ENCODE measurements at regions not wholly inside any gene's neighbourhood (a gene's known extent, or its start where the extent isn't known, plus 50 kb on each side); places are given as distances from the start of the nearest gene placed in this dataset.

DNA sequence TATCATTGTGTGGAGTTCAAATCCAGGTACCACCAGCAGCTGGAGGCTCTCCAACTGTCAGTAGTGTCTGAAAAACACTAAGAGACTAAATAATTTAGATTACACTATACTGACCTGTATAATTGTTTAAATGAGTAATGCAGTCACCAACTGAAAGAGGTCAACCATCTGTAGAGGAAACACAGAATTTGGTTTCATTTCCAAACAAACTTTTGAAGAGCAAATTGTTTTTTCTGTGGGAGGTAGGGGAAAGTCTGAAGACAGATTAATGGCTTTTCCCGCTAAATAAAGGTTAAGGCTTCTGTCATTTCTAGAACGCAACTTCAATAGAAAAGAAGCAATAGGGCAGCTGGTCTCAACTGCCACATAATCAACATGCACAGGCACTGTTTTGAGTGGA lies 462.6 kb downstream of the PRKD1 start:
- no peak for DNase-seq

DNA sequence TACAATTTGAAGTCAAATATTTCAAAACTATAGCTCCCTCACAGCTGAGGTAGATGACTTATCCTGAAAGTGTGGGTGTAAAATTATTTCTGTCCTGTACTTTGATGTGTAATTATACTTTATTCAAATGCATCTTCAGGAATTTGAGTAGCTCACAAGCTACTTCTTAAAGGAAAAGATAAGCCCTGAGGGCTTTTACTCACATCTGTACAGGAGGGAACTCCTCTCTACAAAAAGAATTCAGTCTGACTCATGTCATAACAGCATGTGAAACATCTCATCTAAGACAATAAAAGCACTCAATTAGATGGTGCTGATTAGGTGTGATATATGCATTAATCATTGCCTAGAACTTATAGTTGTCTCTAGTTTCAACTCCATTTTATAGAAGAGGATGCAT lies 452.0 kb downstream of the PRKD1 start:
- DNase-seq = no peak

DNA sequence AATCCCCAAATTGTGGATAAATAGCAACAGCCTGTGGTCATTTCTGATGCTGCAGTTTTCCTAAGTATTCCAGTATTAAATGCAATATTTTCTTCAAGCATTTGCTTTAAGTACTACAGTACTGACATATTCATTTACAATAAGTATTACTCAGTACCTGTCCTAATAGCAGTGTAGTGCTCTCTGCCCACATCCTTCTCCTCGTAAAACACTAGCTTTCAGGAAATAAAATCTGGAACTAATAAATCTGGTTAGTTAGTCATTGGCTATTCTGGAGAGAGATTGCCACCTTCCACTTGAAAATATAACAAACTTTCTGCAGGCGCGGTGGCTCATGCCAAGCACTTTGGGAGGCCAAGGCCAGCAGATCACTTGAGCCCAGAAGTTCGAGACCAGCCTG lies 441.5 kb downstream of the PRKD1 start:
- no peak for DNase-seq

- DNase-seq = no peak
Measured at GRCh38 chr14:29489911-29490425, 437.7 kb downstream of the PRKD1 start.

DNA sequence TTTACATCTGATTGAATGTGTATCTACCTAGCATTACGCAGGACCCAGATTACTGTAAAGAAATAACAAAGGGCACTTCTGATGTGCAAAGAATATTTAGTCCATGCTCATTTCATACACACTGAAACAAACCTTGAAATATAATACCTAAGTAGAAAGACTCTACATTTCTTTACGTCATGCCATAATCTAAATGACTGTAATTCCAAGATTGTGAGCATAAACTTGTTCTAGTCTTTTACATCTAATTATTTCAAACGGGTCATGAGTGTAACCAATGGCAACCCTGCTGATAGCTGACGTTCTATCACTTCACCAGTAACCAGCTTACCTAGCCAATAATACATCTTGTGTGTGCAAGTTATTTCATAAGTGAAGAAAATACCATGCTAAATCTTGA lies 433.8 kb downstream of the PRKD1 start:
- no peak for DNase-seq

- no peak for DNase-seq
Measured at GRCh38 chr14:29494312-29494711, 433.3 kb downstream of the PRKD1 start.

GRCh38 chr14:29503903-29504302 lies 423.7 kb downstream of the PRKD1 start:
- DNase-seq = no peak

DNA sequence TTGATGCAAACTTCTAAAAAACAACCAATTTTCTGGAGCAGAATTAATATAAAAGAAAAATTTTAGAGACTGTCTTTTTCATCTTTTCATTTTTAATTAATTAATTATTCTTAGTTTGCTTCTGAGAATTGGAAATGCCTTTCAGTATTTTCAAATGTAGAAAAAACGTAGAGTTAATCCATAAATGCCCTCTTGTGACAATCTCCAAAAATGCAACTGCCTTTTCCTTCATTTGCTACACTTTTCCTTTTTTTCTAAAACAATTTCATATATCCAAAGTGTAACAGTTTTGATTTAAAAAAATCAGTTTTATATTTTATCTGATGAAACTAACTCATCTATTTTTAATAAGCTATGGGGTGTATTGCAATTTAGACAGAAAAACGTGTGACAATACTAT lies 409.3 kb downstream of the PRKD1 start:
- DNase-seq = no peak

GRCh38 chr14:29521526-29522137 lies 406.0 kb downstream of the PRKD1 start:
- no peak for DNase-seq
